A673 (cell line): ENCODE measurements at regions not wholly inside any gene's neighbourhood (a gene's known extent, or its start where the extent isn't known, plus 50 kb on each side); places are given as distances from the start of the nearest gene placed in this dataset.

Experiments
- BruUV-seq: library from RNA; stranded (reverse); fragments of 400-500 nt; replicated peaks from 2 replicates; lab custom pipeline; 2021; lab: Mats Ljungman, UMichigan
- CTCF ChIA-PET: fragments of 300-600 bp; sonication (Branson Sonifier 250); formaldehyde crosslinking; loops from one replicate; lab custom pipeline; 2022; ENCODE audit warnings: antibody characterized with exemption; lab: Charles Lee
- POLR2A ChIA-PET: fragments of 300-600 bp; sonication (Branson Sonifier 250); formaldehyde crosslinking; loops from one replicate; lab custom pipeline; 2022; ENCODE audit warnings: antibody characterized with exemption; ENCODE audit not compliant: low non-redundant PET; lab: Charles Lee
- DNase-seq: peaks from one replicate; pipeline ENCODE4 v3.0.0-alpha.2; 2015; ENCODE audit warnings: low spot score
- H3K27ac ChIP-seq: fragments of 200-600 bp; sonication (generic); 2 replicates; pipeline ENCODE4 v1.5.1; 2016; ENCODE audit warnings: mixed run types, low read depth, mild to moderate bottlenecking, mixed read lengths, antibody characterized with exemption, low read length; ENCODE audit not compliant: poor library complexity, severe bottlenecking
- H3K27me3 ChIP-seq: fragments of 200-600 bp; sonication (generic); replicated peaks from 2 replicates; pipeline ENCODE4 v1.6.1; 2017; ENCODE audit warnings: mixed run types, low read depth, mild to moderate bottlenecking, mixed read lengths, antibody characterized with exemption, low read length; ENCODE audit not compliant: insufficient read depth, poor library complexity
- H3K36me3 ChIP-seq: fragments of 200-600 bp; sonication (generic); 2 replicates; pipeline ENCODE4 v1.6.1; 2016; ENCODE audit warnings: mixed run types, mild to moderate bottlenecking, mixed read lengths, antibody characterized with exemption, low read length; ENCODE audit not compliant: insufficient read depth, poor library complexity, severe bottlenecking
- H3K4me1 ChIP-seq: fragments of 200-600 bp; sonication (generic); 2 replicates; pipeline ENCODE4 v1.6.1; 2017; ENCODE audit warnings: mixed run types, mild to moderate bottlenecking, mixed read lengths, antibody characterized with exemption, low read length; ENCODE audit not compliant: insufficient read depth, poor library complexity, severe bottlenecking
- H3K4me3 ChIP-seq: fragments of 200-600 bp; sonication (generic); 2 replicates; pipeline ENCODE4 v1.5.1; 2016; ENCODE audit warnings: low read depth, mixed run types, mild to moderate bottlenecking, mixed read lengths, low read length; ENCODE audit not compliant: poor library complexity, severe bottlenecking
- H3K9me3 ChIP-seq: fragments of 200-600 bp; sonication (generic); 2 replicates; pipeline ENCODE4 v1.6.1; 2016; ENCODE audit warnings: mixed run types, low read depth, mild to moderate bottlenecking, mixed read lengths, antibody characterized with exemption, low read length; ENCODE audit not compliant: poor library complexity, severe bottlenecking
- CTCF ChIP-seq: fragments of 300-800, 200-600 bp; sonication (generic); conservative IDR thresholded peaks from 2 replicates; pipeline ENCODE4 v1.5.1; 2017; ENCODE audit warnings: low read depth, mild to moderate bottlenecking, antibody characterized with exemption, low read length, moderate library complexity, mixed read lengths
- EZH2 ChIP-seq: fragments of 200-600 bp; sonication (generic); IDR thresholded peaks from 2 replicates; pipeline ENCODE4 v1.6.1; 2017; ENCODE audit warnings: borderline replicate concordance, low read depth, mild to moderate bottlenecking, mixed read lengths, antibody characterized with exemption, low read length; ENCODE audit not compliant: poor library complexity, severe bottlenecking
- intact Hi-C: fragments of 100-400 bp; cut with micrococcal nuclease; formaldehyde crosslinking; loops from one replicate; pipeline ENCODE4 v1.10.0; 2022; ENCODE audit not compliant: unreplicated experiment

- intact Hi-C loops: no loop called here
- POLR2A ChIA-PET: no interaction called here
- TF ChIP-seq CTCF (no peak), EZH2 (no peak)
- BruUV-seq: no TSS peak
- CTCF ChIA-PET: no interaction called here
- Histone ChIP-seq H3K27ac (no peak overlapping the region), H3K9me3 (no peaks in the 10 kb centered on the region), H3K4me3 (no peak overlapping the region), H3K4me1 (no peaks in the 10 kb centered on the region), H3K27me3 (no peaks in the 10 kb centered on the region), H3K36me3 (no peaks in the 10 kb centered on the region)
- no peak for DNase-seq
These were observed 202.4 kb downstream of the URB2 start for GRCh38 chr1:229828461-229828860.

GRCh38 chr1:229832695-229833094, 206.6 kb downstream of the URB2 start:
- no peaks in the 10 kb centered on the region for H3K4me1 ChIP-seq
- no peaks in the 10 kb centered on the region for H3K9me3 ChIP-seq
- DNase-seq: no peak
- H3K4me3 ChIP-seq: no peak overlapping the region
- BruUV-seq: no TSS peak
- ChIA-PET POLR2A (no interaction called here), CTCF (no interaction called here)
- no peak overlapping the region for H3K27ac ChIP-seq
- TF ChIP-seq CTCF (no peak), EZH2 (no peak)
- intact Hi-C loops: no loop called here
- H3K36me3 ChIP-seq: no peaks in the 10 kb centered on the region
- H3K27me3 ChIP-seq: no peaks in the 10 kb centered on the region

- POLR2A ChIA-PET: no interaction called here
- Histone ChIP-seq H3K27ac (no peak overlapping the region), H3K9me3 (no peaks in the 10 kb centered on the region), H3K27me3 (no peaks in the 10 kb centered on the region), H3K36me3 (no peaks in the 10 kb centered on the region), H3K4me3 (no peak overlapping the region), H3K4me1 (no peaks in the 10 kb centered on the region)
- CTCF ChIA-PET: no interaction called here
- TF ChIP-seq CTCF (no peak), EZH2 (no peak)
- no peak for DNase-seq
- intact Hi-C loops: no loop called here
- no TSS peak for BruUV-seq
These were observed 208.2 kb downstream of the URB2 start for GRCh38 chr1:229834230-229834629.
